Duodenal mucosa (tissue), 2 donors: ENCODE measurements at regions not wholly inside any gene's neighbourhood (a gene's known extent, or its start where the extent isn't known, plus 50 kb on each side); places are given as distances from the start of the nearest gene placed in this dataset.
"Not testable (repeated sequence)": the region's sequence is repeated elsewhere in the genome, so short reads cannot be mapped to it uniquely, and the experiment has no call there.

Experiments used
- H3K27ac ChIP-seq: one replicate; pipeline ENCODE4 v1.7.0; 2013; ENCODE audit warnings: low read depth, low read length
- H3K27me3 ChIP-seq, 2 donors: one replicate each; pipeline ENCODE4 v1.7.0; 2013; ENCODE audit warnings: low read length in 2 of 2, control low read depth in 1 of 2; ENCODE audit not compliant: insufficient read depth in 2 of 2, control insufficient read depth in 1 of 2
- H3K36me3 ChIP-seq, 2 donors: one replicate each; pipeline ENCODE4 v1.7.0; 2013; ENCODE audit warnings: low read length in 2 of 2, control low read depth in 1 of 2; ENCODE audit not compliant: insufficient read depth in 2 of 2, control insufficient read depth in 1 of 2
- H3K4me1 ChIP-seq, 2 donors: one replicate each; pipeline ENCODE4 v1.7.0; 2013; ENCODE audit warnings: low read length in 2 of 2, control low read depth in 1 of 2; ENCODE audit not compliant: insufficient read depth in 2 of 2, control insufficient read depth in 1 of 2
- H3K4me3 ChIP-seq, 2 donors: one replicate each; pipeline ENCODE4 v1.7.0; 2013; ENCODE audit warnings: low read length in 2 of 2, low read depth in 1 of 2
- H3K9ac ChIP-seq, 2 donors: one replicate each; pipeline ENCODE4 v1.7.0; 2013; ENCODE audit warnings: low read length in 2 of 2, low read depth in 1 of 2
- H3K9me3 ChIP-seq, 2 donors: one replicate each; pipeline ENCODE4 v1.7.0; 2013; ENCODE audit warnings: low read length in 2 of 2, control low read depth in 1 of 2; ENCODE audit not compliant: control insufficient read depth in 1 of 2

GRCh38 chr12:68984796-68985573 lies 52.0 kb upstream of the CPM start:
- H3K27ac ChIP-seq = no peak overlapping the region
- H3K36me3 ChIP-seq = no peaks in the 10 kb centered on the region
- peaks cover 7 to 14% of the 10 kb centered on the region in 2 donors for H3K9me3 ChIP-seq
- no peaks in the 10 kb centered on the region for H3K4me1 ChIP-seq
- H3K4me3 ChIP-seq = no peak overlapping the region
- H3K9ac ChIP-seq = no peak overlapping the region
- no peaks in the 10 kb centered on the region for H3K27me3 ChIP-seq

- H3K9me3 ChIP-seq, H3K27me3 ChIP-seq, H3K4me3 ChIP-seq, H3K36me3 ChIP-seq, H3K4me1 ChIP-seq, H3K27ac ChIP-seq, H3K9ac ChIP-seq: not testable (repeated sequence)
These were observed 64.6 kb upstream of the CPM start for GRCh38 chr12:68997526-68997925.

- Histone ChIP-seq H3K9ac (no peak overlapping the region), H3K36me3 (no peaks in the 10 kb centered on the region), H3K9me3 (peaks cover 0 to 4% of the 10 kb centered on the region in 2 donors), H3K4me3 (no peak overlapping the region), H3K27ac (no peak overlapping the region), H3K27me3 (no peaks in the 10 kb centered on the region), H3K4me1 (no peaks in the 10 kb centered on the region)
These were observed 65.1 kb upstream of the CPM start for GRCh38 chr12:68998041-68998440.

GRCh38 chr12:69000074-69000473 lies 67.1 kb upstream of the CPM start:
- Histone ChIP-seq H3K9me3 (peaks cover 0 to 4% of the 10 kb centered on the region in 2 donors), H3K27ac (no peak overlapping the region), H3K4me3 (no peak overlapping the region)

GRCh38 chr12:69000540-69001243 lies 67.7 kb upstream of the CPM start:
- H3K9me3 ChIP-seq = peaks cover 0 to 4% of the 10 kb centered on the region in 2 donors
- H3K9ac ChIP-seq = no peak overlapping the region

More at GRCh38 chr12:69000074-69000473, 67.1 kb upstream of the CPM start:
- Histone ChIP-seq H3K36me3 (no peaks in the 10 kb centered on the region), H3K9ac (no peak overlapping the region), H3K27me3 (no peaks in the 10 kb centered on the region), H3K4me1 (peaks cover 0 to 3% of the 10 kb centered on the region in 2 donors)

GRCh38 chr12:69001251-69001650 lies 68.3 kb upstream of the CPM start:
- Histone ChIP-seq H3K27ac (no peak overlapping the region), H3K4me1 (peaks cover 0 to 7% of the 10 kb centered on the region in 2 donors), H3K9me3 (peaks cover 0 to 4% of the 10 kb centered on the region in 2 donors), H3K27me3 (no peaks in the 10 kb centered on the region), H3K36me3 (no peaks in the 10 kb centered on the region), H3K9ac (no peak overlapping the region), H3K4me3 (no peak overlapping the region)

More at GRCh38 chr12:69000540-69001243, 67.7 kb upstream of the CPM start:
- H3K4me1 ChIP-seq = peaks cover 0 to 7% of the 10 kb centered on the region in 2 donors
- no peak overlapping the region for H3K4me3 ChIP-seq
- no peaks in the 10 kb centered on the region for H3K36me3 ChIP-seq
- no peak overlapping the region for H3K27ac ChIP-seq
- no peaks in the 10 kb centered on the region for H3K27me3 ChIP-seq

GRCh38 chr12:69002969-69003368 lies 70.0 kb upstream of the CPM start:
- peaks cover 0 to 4% of the 10 kb centered on the region in 2 donors for H3K9me3 ChIP-seq
- H3K9ac ChIP-seq = no peak overlapping the region
- no peaks in the 10 kb centered on the region for H3K27me3 ChIP-seq
- peaks cover 12 to 24% of the 10 kb centered on the region in 2 donors for H3K4me1 ChIP-seq
- no peaks in the 10 kb centered on the region for H3K36me3 ChIP-seq
- H3K4me3 ChIP-seq = no peak overlapping the region
- H3K27ac ChIP-seq = no peak overlapping the region

- H3K9me3 ChIP-seq = peaks cover 0 to 4% of the 10 kb centered on the region in 2 donors
- no peaks in the 10 kb centered on the region for H3K27me3 ChIP-seq
- no peak overlapping the region for H3K4me3 ChIP-seq
- H3K9ac ChIP-seq = no peak overlapping the region
- no peaks in the 10 kb centered on the region for H3K36me3 ChIP-seq
- H3K4me1 ChIP-seq = peaks cover 12 to 25% of the 10 kb centered on the region in 2 donors
- H3K27ac ChIP-seq = no peak overlapping the region
These were observed 71.0 kb upstream of the CPM start for GRCh38 chr12:69003991-69004390.

- Histone ChIP-seq H3K4me1 (peaks cover 12 to 25% of the 10 kb centered on the region in 2 donors), H3K9ac (no peak overlapping the region)
These were observed 74.3 kb upstream of the CPM start for GRCh38 chr12:69007101-69007854.

More at GRCh38 chr12:69007101-69007854, 74.3 kb upstream of the CPM start:
- Histone ChIP-seq H3K27ac (no peak overlapping the region), H3K4me3 (no peak overlapping the region), H3K36me3 (no peaks in the 10 kb centered on the region), H3K27me3 (no peaks in the 10 kb centered on the region), H3K9me3 (no peaks in the 10 kb centered on the region)
